NCI-H2196 (cell line): ENCODE measurements at regions not wholly inside any gene's neighbourhood (a gene's known extent, or its start where the extent isn't known, plus 50 kb on each side); places are given as distances from the start of the nearest gene placed in this dataset.

ENCODE experiments used
- DNase-seq: peaks from one replicate; lab custom pipeline; 2025; ENCODE audit not compliant: unreplicated experiment; lab: John Stamatoyannopoulos, UW

GRCh38 chr7:1286946-1287645 is 54.4 kb downstream of the UNCX start:
- no peak for DNase-seq

DNA sequence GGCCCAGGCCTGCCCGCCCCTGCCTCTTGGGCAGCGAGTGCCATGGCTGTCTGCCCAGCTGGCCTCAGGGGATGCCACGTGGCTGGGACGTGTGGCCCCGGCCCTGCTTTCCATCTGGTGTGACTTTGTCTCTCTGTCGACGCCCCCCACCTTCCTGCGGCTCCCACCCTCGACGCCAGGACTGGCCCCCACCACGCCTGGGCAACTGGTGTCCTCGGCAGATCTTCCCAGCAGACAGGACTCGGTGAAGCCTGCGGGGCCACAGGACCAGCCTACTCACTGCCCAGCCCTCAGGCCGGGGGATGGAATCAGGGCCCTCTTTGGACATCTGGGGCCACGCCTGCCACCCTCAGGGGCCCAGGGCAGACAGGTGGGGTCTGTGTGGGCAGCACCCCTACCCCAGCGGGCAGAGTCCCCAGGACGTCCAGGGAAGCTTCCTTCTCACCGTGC is 55.1 kb downstream of the UNCX start:
- no peak for DNase-seq

GRCh38 chr7:1288390-1288995 is 55.8 kb downstream of the UNCX start:
- no peak for DNase-seq

DNA sequence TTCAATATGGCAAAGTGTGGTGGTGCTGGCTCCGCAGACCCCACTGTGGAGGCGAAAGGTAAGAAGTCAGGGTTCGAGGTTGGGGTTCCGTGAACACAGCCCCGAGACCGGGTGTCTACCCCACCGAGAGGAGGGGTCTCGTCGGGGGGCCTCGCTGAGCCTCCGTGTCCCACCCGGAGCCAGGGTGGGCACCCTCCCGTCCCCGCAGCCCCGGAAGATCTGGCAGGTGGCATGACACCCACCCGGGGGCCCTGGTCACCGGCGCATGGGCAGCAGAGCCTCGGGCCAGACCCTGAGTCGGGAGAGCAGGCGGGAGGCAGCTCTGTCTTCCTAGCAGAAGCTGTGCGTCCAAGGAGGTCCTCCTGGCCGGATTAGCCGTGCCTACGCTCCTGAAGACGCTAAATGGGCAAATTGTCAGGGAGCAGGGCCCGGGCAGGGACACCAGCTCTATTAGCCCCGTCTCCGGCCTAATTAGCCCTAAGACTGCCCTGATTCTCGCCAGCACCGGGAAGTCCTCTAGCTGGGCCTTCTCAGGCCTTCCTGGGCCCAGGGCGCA is 56.4 kb downstream of the UNCX start:
- DNase-seq, result no peak

- DNase-seq, result no peak
Measured at GRCh38 chr7:1289666-1290025, 57.0 kb downstream of the UNCX start.

DNA sequence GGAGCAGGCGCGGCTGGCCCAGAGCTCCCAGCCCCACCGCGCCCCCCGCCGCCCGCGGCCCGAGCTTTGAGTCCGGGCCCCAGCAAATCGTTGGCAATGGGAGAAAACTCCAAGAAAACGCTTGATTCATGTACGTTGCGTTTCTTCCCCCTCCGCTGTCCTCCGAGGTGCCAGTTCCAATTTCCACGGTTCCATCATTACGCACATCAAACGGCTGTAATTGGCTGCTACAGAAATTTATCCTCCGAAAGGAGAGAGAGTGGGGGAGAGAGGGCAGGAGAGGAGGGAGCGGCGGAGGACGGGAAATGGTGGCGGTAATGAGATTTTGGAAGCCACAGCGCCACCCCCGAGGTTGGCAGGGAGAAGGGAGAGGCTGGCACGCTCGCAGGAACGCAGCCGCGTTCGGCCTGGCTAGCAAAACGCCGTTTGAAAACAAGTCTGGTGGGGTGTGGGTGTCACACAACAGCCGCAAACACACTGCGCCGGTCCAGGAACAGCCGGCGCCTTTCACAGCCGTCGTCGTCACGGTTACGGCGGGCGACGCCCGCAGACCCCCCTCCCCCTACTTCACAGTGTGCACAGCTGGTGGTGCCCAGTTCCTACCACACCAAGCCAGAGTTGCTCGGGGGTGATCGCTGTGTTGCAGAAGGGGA is 57.5 kb downstream of the UNCX start:
- peak; percentile 71 for DNase-seq

GRCh38 chr7:1290679-1291356 is 58.1 kb downstream of the UNCX start:
- DNase-seq, result no peak

DNA sequence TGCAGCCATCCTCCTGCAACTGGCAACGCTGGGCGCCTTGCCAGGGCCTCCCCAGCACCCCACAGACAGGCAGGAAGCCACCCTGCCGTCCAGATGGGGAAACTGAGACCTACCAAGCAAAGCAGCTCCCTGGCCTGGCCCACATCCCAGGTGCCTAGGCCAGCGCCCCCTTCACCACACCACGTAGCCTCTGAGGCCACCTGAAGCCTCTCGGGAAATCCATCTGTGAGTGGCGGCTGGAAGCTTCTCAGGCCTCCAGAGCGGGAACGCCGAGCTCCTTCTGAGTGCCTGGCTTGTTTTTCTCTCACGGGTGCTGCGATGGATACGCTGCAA is 58.7 kb downstream of the UNCX start:
- no peak for DNase-seq

- DNase-seq, result no peak
Measured at GRCh38 chr7:1291845-1292765, 59.4 kb downstream of the UNCX start.

DNA sequence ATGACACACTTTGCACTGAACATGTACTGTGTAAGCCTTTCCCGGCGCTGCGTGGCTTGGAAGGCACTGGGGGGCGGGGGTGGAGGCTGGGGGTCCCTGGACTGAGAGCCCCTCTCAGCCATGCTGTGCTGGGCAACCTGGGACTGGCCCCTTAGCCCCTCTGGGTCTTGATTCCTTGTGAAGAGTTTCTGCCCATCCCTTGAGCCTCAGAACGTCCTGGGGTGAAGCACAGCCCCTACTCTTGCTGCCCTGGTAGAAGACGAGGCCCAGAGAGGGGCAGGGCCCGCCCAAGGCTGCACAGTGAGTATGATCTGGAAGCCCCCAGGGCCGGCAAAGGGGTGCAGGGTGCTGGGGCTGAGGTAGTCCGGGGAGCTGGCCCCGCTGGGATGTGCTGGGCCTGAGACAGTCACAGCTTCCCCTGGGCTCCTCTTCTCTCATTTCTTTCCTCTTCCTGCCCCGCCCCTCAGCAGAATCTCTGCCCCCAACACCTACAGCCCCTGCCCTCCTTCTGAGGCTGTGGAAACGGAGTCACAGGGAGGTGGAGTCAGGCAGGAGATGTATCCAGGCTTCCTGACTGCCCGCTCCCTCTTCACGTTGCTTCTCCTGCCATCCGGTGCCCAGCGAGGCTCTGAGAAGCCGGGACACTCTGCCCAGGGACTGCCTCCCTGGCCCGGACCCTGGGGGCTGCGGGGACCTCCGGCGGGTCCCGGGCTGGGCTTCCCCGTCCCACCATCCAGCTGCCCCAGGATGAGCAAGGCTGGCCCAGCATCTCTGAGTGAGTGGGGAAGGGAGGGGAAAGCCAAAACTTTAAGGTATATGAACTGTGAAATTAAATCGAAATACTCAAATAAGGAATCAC is 60.5 kb downstream of the UNCX start:
- DNase-seq, result no peak

- DNase-seq, result no peak
Measured at GRCh38 chr7:1293950-1294411, 61.3 kb downstream of the UNCX start.

GRCh38 chr7:1295776-1296355 is 63.2 kb downstream of the UNCX start:
- no peak for DNase-seq

DNA sequence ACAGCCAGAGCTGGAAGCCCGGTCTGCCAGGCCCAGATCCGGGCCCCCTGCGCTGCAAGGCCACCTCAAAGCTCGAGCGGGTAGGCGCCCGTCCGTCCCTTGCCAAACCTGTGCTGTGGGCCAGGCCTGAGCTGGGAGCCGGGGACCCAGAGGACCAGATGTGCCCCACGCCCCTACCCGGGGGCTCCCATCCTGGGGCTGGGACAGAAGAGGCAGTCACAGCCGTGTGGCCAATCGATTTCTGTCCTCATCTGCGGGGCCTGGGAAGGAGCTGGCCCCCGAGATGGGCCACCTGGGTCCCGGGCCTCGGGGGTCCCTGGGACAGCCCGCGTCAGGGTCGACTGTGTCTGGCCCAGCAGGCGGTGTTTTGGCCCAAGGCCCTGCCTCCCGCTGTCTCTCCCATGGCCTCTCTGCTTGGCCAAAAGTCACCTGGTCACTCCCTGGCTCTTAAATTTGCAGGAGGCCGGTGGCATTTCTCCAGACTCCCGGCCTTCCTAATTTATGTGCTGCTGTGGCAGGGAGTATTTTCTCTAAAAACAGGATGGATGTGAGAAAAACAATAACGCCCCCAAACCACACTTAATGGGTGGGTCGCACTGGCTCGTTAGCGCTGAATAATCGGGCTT is 63.8 kb downstream of the UNCX start:
- DNase-seq, result no peak

- DNase-seq, result no peak
Measured at GRCh38 chr7:1297017-1297960, 64.6 kb downstream of the UNCX start.

DNA sequence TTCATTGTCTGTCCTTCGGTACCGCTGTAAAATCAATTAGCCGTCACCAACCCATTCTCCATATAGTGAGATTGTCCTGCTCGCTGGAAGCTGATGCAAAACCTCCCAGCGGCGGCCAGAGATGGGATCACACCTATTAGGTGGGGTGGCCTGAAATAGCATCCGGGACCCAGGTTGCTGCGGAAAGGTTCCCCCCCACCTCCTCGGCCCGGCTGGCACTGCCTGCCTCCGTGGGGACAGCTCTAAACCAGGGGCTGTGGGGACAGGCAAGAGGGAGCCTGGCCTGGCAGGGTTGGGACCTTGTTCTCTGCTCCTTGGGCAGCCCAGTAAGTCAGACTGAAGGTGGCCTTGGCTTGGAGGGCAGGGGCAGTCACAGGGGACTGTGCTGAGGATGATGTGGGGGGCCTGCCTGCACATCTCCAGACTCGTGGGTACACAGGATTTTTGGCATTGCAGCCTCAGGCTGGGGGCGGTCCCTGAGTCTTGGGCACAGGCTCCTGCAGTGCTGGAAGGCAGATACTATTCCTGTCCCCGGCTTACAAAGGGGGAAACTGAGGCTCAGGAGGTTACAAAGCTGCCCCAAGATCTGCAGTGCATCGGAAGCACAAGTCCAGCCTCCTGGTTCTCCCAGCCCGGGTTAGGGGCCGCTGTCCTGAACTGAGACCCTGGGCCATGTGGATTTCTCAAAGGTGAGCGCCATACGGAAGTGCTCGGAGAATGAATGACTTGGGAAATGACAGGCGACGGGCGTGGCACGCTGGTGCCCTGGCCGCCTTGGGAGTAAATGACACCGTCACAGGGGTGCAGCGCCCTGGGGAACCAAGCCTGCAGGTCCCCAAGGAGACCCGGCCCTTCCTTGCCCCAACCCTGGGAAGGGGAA is 65.6 kb downstream of the UNCX start:
- no peak for DNase-seq

GRCh38 chr7:1298931-1299885 is 66.5 kb downstream of the UNCX start:
- DNase-seq, result no peak
